ENCODE measurements at regions not wholly inside any gene's neighbourhood (a gene's known extent, or its start where the extent isn't known, plus 50 kb on each side); places are given as distances from the start of the nearest gene placed in this dataset.
"Not testable (repeated sequence)": the region's sequence is repeated elsewhere in the genome, so short reads cannot be mapped to it uniquely, and the experiment has no call there.

- no peak for DNase-seq
- H3K27me3 ChIP-seq (ENCODE audit: low read depth), result no peaks in the 10 kb centered on the region
- no peak for ATAC-seq
- no peak for TF ChIP-seq CTCF (IDR thresholded peaks at IDR 0.05)
- H3K27ac ChIP-seq, result no peak overlapping the region
- intact Hi-C loops (cut with DNase I), result no loop called here
- H3K36me3 ChIP-seq, result no peaks in the 10 kb centered on the region
- no peak overlapping the region for H3K4me3 ChIP-seq
- peaks cover 15% of the 10 kb centered on the region for H3K9me3 ChIP-seq
- peaks cover 9% of the 10 kb centered on the region for H3K4me1 ChIP-seq
These were observed 94.3 kb upstream of the EIF5 start for GRCh38 chr14:103239751-103240150.

GRCh38 chr14:103241531-103241930 is 92.5 kb upstream of the EIF5 start:
- Histone ChIP-seq H3K27ac (no peak overlapping the region), H3K27me3 (ENCODE audit: low read depth) (no peaks in the 10 kb centered on the region), H3K4me3 (no peak overlapping the region), H3K36me3 (no peaks in the 10 kb centered on the region), H3K9me3 (peaks cover 15% of the 10 kb centered on the region), H3K4me1 (no peaks in the 10 kb centered on the region)
- TF ChIP-seq CTCF (IDR thresholded peaks at IDR 0.05), result no peak
- intact Hi-C loops (cut with DNase I), result no loop called here
- no peak for ATAC-seq
- no peak for DNase-seq

GRCh38 chr14:103243764-103244737 is 90.0 kb upstream of the EIF5 start:
- peaks cover 5% of the 10 kb centered on the region for H3K9me3 ChIP-seq
- H3K27me3 ChIP-seq (ENCODE audit: low read depth), result no peaks in the 10 kb centered on the region
- no peaks in the 10 kb centered on the region for H3K36me3 ChIP-seq
- ATAC-seq, result no peak
- TF ChIP-seq CTCF (IDR thresholded peaks at IDR 0.05), result no peak
- intact Hi-C loops (cut with DNase I), result no loop called here
- H3K4me1 ChIP-seq, result no peaks in the 10 kb centered on the region
- H3K27ac ChIP-seq, result no peak overlapping the region
- DNase-seq, result no peak
- no peak overlapping the region for H3K4me3 ChIP-seq

GRCh38 chr14:103245624-103246031 is 88.4 kb upstream of the EIF5 start:
- intact Hi-C loops (cut with DNase I); H3K4me3 ChIP-seq; H3K36me3 ChIP-seq; H3K27me3 ChIP-seq (ENCODE audit: low read depth); H3K9me3 ChIP-seq; H3K27ac ChIP-seq; DNase-seq; ATAC-seq; H3K4me1 ChIP-seq: not testable (repeated sequence)

GRCh38 chr14:103246070-103246469 is 88.0 kb upstream of the EIF5 start:
- no peak overlapping the region for H3K27ac ChIP-seq
- H3K36me3 ChIP-seq, result no peaks in the 10 kb centered on the region
- DNase-seq, result no peak
- H3K9me3 ChIP-seq, result no peaks in the 10 kb centered on the region
- no peak for ATAC-seq
- intact Hi-C loops (cut with DNase I), result no loop called here
- H3K4me3 ChIP-seq, result no peak overlapping the region
- H3K27me3 ChIP-seq (ENCODE audit: low read depth), result no peaks in the 10 kb centered on the region
- TF ChIP-seq CTCF (IDR thresholded peaks at IDR 0.05), result no peak
- H3K4me1 ChIP-seq, result no peaks in the 10 kb centered on the region

GRCh38 chr14:103247169-103247606 is 86.8 kb upstream of the EIF5 start:
- Histone ChIP-seq H3K4me3 (no peak overlapping the region), H3K4me1 (no peaks in the 10 kb centered on the region), H3K27ac (no peak overlapping the region), H3K36me3 (no peaks in the 10 kb centered on the region), H3K27me3 (ENCODE audit: low read depth) (no peaks in the 10 kb centered on the region), H3K9me3 (peaks cover 4% of the 10 kb centered on the region)
- TF ChIP-seq CTCF (IDR thresholded peaks at IDR 0.05), result no peak
- intact Hi-C loops (cut with DNase I), result no loop called here
- no peak for ATAC-seq
- DNase-seq, result no peak
